B cell (primary cell): ENCODE measurements at regions not wholly inside any gene's neighbourhood (a gene's known extent, or its start where the extent isn't known, plus 50 kb on each side); places are given as distances from the start of the nearest gene placed in this dataset.

Experiments used
- EZH2 ChIP-seq: IDR thresholded peaks from 2 replicates; pipeline ENCODE4 v1.6.1; 2012; ENCODE audit warnings: borderline replicate concordance, low read depth, mild to moderate bottlenecking, moderate library complexity, low read length; ENCODE audit not compliant: insufficient read depth, poor library complexity, severe bottlenecking
- TF ChIP-seq, protein P1 (sequence below): fragments of 200-600 bp; IDR thresholded peaks from one replicate; pipeline ENCODE4 v1.8.0; 2022; ENCODE audit warnings: antibody characterized with exemption, mild to moderate bottlenecking

DNA sequence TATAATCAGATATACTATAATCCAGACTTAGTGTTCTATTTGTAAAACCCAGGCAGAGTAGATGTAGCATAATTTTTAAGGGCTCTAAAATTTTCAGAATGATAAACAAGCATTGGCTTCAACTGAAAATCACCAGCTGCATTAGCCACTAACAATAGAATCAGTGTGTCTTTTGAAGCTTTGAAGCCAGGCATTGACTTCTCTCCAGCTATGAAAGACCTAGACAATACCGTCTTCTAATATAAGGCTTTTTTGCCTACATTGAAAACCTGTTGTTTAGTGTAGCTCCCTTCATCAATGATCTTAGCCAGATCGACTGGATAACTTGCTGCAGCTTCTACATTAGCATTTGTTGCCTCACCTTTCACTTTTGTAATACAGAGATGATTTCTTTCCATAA lies 1877.3 kb upstream of the ACO1 start:
- TF ChIP-seq, protein P1, sequence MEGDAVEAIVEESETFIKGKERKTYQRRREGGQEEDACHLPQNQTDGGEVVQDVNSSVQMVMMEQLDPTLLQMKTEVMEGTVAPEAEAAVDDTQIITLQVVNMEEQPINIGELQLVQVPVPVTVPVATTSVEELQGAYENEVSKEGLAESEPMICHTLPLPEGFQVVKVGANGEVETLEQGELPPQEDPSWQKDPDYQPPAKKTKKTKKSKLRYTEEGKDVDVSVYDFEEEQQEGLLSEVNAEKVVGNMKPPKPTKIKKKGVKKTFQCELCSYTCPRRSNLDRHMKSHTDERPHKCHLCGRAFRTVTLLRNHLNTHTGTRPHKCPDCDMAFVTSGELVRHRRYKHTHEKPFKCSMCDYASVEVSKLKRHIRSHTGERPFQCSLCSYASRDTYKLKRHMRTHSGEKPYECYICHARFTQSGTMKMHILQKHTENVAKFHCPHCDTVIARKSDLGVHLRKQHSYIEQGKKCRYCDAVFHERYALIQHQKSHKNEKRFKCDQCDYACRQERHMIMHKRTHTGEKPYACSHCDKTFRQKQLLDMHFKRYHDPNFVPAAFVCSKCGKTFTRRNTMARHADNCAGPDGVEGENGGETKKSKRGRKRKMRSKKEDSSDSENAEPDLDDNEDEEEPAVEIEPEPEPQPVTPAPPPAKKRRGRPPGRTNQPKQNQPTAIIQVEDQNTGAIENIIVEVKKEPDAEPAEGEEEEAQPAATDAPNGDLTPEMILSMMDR = no peak
- no peak for TF ChIP-seq EZH2
